Activated CD4-positive, alpha-beta T cell treated with anti-CD3 and anti-CD28 coated beads for 48 hours (primary cell): ENCODE measurements at regions not wholly inside any gene's neighbourhood (a gene's known extent, or its start where the extent isn't known, plus 50 kb on each side); places are given as distances from the start of the nearest gene placed in this dataset.

Experiments used
- DNase-seq: peaks from one replicate; pipeline ENCODE4 v3.0.0-alpha.2; 2020

GRCh38 chr20:58011947-58012610 is 216.4 kb downstream of the ANKRD60 start:
- no peak for DNase-seq

- DNase-seq: no peak
Measured at GRCh38 chr20:58011106-58011946, 217.1 kb downstream of the ANKRD60 start.

GRCh38 chr20:58010666-58011065 is 217.8 kb downstream of the ANKRD60 start:
- no peak for DNase-seq

GRCh38 chr20:58010186-58010585 is 218.3 kb downstream of the ANKRD60 start:
- DNase-seq: no peak

GRCh38 chr20:58008866-58009265 is 219.6 kb downstream of the ANKRD60 start:
- no peak for DNase-seq

GRCh38 chr20:58008413-58008812 is 220.0 kb downstream of the ANKRD60 start:
- DNase-seq: no peak

- no peak for DNase-seq
Measured at GRCh38 chr20:58007947-58008346, 220.5 kb downstream of the ANKRD60 start.

- DNase-seq: no peak
Measured at GRCh38 chr20:58006346-58007316, 221.8 kb downstream of the ANKRD60 start.

- no peak for DNase-seq
Measured at GRCh38 chr20:58005581-58006345, 222.7 kb downstream of the ANKRD60 start.

GRCh38 chr20:58004900-58005299 is 223.6 kb downstream of the ANKRD60 start:
- DNase-seq: no peak

GRCh38 chr20:58004146-58004545 is 224.3 kb downstream of the ANKRD60 start:
- no peak for DNase-seq

GRCh38 chr20:58003525-58003924 is 224.9 kb downstream of the ANKRD60 start:
- DNase-seq: peak; percentile 10

GRCh38 chr20:58002901-58003300 is 225.6 kb downstream of the ANKRD60 start:
- DNase-seq: no peak

GRCh38 chr20:58001946-58002345 is 226.5 kb downstream of the ANKRD60 start:
- no peak for DNase-seq

GRCh38 chr20:58001381-58001780 is 227.1 kb downstream of the ANKRD60 start:
- no peak for DNase-seq

GRCh38 chr20:58000861-58001260 is 227.6 kb downstream of the ANKRD60 start:
- DNase-seq: no peak

- DNase-seq: no peak
Measured at GRCh38 chr20:57999465-58000111, 228.9 kb downstream of the ANKRD60 start.

GRCh38 chr20:57998981-57999464 is 229.4 kb downstream of the ANKRD60 start:
- no peak for DNase-seq

- DNase-seq: no peak
Measured at GRCh38 chr20:57998276-57998675, 230.2 kb downstream of the ANKRD60 start.

GRCh38 chr20:57996936-57997890 is 231.2 kb downstream of the ANKRD60 start:
- DNase-seq: peak; percentile 11
